ENCODE measurements at regions not wholly inside any gene's neighbourhood (a gene's known extent, or its start where the extent isn't known, plus 50 kb on each side); places are given as distances from the start of the nearest gene placed in this dataset.
"Not testable (repeated sequence)": the region's sequence is repeated elsewhere in the genome, so short reads cannot be mapped to it uniquely, and the experiment has no call there.

DNA sequence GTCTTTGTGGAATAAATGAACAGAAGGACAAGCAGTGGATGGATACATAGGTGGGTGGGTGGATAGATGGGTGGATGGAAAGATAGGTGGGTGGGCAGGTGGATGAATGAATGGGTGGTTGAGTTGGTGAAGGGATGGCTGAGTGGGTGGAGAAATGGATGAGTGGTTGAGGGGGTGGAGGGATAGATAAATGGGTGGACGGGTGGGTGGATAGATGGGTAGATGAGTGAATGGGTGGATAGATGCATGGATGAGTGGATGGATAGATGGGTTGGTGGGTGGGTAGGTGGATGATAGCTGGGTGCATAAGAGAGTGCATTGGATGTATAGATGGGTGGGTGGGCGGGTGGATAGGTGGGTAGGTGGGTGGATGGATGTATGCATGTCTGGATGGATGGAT lies 63.5 kb downstream of the UNC93B1 start:
- not testable (repeated sequence) for DNase-seq (ENCODE audit: low read depth, low spot score)

DNA sequence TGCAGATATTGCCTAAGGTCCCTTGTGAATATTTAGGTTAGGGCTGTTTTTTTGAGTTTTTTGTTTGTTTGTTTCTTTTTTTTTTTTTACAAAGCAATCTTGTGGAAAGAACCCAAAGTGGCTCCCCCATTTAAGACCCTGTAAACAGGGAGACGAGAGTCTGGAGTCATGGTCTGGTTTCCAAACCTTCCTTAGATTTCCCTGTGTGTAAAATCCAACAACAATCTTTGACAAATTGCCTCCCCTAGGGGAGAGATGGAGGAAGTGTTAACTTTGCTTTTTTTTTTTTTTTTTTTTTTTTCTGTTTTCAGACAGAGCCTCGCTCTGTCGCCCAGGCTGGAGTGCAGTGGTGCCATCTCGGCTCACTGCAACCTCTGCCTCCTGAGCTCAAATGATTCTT lies 64.9 kb downstream of the UNC93B1 start:
- DNase-seq (ENCODE audit: low read depth, low spot score), result not testable (repeated sequence)

DNA sequence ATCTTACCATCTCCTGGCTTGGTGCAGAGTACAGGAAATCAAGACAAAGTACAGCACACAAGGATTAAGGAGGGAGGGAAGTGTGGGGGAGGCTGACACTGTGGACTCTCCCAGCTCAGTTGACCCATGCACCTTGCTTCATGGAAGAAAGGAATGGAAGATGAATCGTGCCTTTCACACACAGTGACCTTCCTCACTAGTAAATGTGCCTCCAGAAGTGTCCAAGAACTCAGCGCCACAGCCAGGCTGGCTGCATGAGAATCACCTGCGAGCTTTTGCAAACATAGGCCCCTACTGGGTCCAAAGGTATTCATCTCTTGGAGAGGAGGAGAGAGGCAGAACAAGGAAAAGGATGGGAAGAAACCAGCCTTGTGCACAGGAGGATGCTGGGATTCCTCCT lies 65.5 kb downstream of the UNC93B1 start:
- not testable (repeated sequence) for DNase-seq (ENCODE audit: low read depth, low spot score)

DNA sequence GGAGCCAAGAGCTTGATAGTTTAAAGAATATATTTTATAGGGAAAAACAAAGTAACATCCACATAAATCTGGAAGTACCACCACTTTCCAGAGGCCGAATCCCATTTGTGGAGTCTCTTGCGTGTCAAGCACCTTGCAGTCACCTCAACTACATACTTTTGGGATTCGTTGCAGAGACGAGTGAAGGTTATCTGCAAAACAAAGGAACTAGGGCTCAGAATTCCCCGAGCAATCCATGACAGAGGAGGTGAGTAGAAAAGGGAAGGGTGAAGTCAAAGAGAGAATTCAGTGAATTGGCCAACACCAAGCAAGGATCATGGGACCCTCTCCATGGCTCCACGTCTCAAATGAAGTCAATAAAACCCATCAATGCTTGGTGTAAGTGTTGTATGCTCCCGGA lies 80.3 kb downstream of the UNC93B1 start:
- DNase-seq (ENCODE audit: low read depth, low spot score), result peak; percentile 17

DNA sequence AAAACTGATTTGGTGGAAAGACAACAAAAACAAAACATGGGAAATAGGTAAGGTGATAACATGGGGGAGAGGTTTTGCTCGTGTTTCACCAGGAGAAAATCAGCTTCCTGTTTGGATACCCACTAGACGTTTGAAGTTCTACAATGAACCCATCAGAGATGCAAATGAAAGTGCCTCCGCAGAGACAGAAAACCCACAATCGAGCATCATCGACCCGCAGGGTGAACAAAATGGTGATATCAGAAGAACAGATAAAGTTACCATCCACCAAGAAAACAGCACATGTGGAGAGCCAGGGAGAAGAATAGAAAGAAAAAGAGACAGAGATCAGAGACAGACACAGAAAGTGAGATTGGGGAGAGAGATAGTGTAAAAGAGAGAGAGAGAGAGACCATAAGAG lies 83.4 kb downstream of the UNC93B1 start:
- not testable (repeated sequence) for DNase-seq (ENCODE audit: low read depth, low spot score)

DNA sequence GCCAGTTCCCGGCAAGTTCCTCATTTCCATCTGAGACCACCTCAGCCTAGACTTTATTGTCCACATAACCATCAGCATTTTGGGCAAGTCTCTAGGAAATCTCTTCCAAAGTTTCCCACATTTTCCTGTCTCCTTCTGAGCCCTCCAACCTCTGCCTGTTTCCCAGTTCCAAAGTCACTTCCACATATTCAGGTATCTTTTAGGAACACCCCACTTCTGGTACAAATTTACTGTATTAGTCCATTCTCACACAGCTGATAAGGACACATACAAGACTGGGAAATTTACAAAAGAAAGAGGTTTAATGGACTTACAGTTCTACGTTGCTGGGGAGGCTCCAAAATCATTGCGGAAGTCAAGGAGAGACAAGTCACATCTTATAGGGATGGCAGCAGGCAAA lies 91.7 kb downstream of the UNC93B1 start:
- DNase-seq (ENCODE audit: low read depth, low spot score), result not testable (repeated sequence)

DNA sequence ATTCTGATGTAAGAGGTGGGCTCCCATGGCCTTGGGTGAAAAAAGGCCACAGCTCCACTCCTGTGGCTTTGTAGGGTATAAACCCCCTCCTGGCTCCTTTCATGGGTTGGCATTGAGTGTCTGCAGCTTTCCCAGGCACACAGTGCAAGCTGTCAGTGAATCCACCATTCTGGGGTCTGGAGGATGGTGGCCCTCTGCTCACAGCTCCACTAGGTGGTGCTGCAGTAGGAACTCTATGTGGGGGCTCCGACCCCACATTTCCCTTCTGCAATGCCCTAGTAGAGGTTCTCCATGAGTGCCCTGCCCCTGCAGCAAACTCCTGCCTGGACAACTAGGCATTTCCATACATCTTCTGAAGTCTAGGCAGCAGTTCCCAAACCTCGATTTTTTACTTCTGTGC lies 92.7 kb downstream of the UNC93B1 start:
- not testable (repeated sequence) for DNase-seq (ENCODE audit: low read depth, low spot score)

DNA sequence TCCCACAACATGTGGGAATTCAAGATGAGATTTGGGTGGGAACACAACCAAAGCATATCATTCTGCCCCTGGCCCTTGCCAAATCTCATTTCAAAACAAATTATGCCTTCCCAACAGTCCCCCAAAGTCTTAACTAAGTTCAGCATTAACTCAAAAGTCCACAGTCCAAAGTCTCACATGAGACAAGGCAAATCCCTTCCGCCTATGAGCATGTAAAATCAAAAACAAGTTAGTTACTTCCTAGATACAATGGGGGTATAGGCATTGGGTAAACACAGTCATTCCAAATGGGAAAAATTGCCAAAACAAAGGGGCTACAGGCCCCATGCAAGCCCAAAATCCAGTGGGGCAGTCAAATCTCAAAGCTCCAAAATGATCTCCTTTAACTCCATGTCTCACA lies 93.1 kb downstream of the UNC93B1 start:
- not testable (repeated sequence) for DNase-seq (ENCODE audit: low read depth, low spot score)

DNA sequence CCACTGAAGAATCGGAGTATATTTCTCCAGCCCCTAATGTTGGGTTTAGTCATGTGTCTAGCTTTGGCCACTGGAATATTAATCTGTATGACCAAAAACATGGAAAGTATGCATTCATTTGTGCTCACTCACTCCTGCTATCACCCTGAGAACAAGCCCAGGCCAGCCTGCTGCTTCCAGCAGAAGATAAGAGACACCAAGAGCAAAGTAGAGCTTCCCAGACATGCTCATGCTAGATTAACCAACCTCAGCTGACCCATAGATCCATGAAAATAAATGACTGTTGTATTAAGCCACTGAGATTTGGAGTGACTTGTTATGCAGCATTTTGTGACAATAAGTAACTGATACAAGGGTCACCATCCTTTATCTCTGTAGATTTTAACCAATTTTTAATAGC lies 96.9 kb downstream of the UNC93B1 start:
- DNase-seq (ENCODE audit: low read depth, low spot score), result not testable (repeated sequence)

DNA sequence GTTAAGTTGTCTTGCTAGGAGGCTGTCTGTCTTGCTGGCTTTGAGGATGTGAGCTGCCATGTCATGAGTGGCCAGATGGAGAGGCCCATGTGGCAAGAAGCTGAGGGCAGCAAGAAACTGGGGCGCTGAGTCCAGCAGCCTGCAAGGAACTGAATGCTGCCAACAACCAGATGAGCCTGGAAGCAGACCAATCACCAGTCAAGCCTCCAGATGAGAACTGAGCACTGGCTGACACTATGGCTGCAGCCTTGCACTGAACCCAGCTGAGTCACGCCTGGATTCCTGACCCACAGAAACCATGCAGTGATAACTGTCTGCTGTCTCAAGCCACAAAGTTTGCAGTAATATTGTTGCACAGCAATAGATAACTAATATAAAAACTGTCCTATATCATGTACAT lies 104.4 kb downstream of the UNC93B1 start:
- DNase-seq (ENCODE audit: low read depth, low spot score), result not testable (repeated sequence)

DNA sequence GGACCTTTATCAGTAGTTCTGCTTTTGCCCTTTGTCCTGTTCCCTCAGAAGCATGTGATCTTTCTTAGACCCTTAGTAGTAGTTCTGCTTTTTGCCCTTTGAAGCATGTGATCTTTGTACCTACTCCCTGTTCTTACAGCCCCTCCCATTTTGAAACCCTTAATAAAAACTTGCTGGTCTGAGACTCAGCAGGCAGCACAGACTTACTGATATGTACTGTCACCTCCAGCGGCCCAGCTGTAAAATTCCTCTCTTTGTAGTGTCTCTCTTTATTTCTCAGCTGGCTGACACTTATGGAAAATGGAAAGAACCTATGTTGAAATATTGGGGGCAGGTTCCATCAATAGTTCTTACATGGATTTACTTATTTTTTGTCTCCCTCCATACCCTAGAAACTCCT lies 110.4 kb downstream of the UNC93B1 start:
- DNase-seq (ENCODE audit: low read depth, low spot score), result not testable (repeated sequence)

DNA sequence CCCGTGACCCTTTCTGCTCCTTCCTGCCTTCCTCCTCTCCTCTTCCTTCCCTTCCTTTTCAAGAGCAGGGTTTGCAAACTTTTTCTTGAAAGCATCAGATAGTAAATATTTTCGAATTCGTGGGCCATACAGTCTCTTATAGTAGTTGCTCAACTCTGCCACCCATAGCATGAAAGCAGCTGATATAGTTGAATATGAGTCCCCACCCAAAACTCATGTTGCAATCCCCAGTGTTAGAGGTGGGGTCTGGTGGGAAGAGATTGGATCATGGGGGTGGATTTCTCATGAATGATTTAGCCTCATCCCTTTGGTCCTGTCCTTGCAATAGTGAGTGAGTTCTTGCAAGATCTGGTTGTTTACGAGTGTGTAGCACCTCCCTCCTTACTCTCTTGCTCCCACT lies 114.3 kb downstream of the UNC93B1 start:
- not testable (repeated sequence) for DNase-seq (ENCODE audit: low read depth, low spot score)

DNA sequence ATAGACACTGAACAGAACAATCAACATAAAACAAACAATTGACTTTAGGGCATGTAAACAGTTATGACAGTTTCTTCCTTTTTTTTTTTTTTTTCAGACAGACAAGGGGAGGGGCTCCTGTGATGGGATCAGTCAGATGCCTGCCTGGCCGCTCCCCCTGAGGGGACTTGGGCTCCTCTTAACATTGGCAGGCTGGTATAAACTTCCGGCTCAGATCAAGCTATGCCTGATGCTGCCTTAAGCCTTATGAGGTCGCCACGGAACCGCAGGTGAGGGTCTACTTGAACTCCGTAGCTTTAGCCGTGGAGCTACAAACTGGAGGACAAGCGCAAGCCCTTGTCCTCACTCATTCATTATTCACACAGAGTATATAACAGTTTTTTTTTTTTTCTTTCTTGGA lies 115.8 kb downstream of the UNC93B1 start:
- DNase-seq (ENCODE audit: low read depth, low spot score), result not testable (repeated sequence)

DNA sequence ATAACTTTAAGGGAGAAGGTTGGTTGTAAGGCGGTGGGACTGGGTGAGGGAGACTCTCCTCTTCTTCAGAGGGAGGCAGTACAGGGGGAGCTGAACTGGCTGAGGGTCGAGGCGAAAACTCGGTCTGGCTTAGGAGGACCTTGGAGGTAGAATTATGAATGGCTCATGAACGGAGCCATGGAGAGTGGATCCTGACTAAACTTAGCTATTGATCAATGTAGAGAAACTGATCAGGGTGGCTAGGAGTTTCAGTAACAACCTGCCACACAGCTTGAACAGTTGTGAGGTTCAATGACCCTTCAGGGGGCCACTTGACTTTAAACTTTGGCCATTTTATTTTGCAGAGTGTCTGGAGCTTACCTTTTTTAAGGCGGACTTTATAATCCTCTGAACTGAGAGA lies 117.2 kb downstream of the UNC93B1 start:
- not testable (repeated sequence) for DNase-seq (ENCODE audit: low read depth, low spot score)

DNA sequence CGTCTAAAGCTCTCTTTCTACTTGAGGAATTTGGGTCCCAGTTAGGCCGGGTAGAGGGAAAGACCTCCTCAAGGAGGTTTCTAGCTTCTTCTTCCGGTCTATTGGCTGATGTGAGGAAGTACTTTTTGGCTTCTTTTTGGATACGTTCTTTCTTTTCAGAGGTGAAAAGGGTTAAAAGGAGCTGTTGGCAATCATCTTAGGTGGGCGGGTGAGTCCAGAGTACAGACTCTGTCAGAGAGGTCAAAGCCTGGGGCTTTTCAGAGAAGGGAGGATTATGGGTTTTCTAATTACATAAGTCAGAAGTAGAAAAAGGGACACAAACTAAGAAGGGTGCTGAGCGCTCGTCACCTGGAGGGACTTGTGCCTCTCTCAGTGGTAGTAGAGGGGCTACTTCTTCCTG lies 117.7 kb downstream of the UNC93B1 start:
- DNase-seq (ENCODE audit: low read depth, low spot score), result not testable (repeated sequence)

DNA sequence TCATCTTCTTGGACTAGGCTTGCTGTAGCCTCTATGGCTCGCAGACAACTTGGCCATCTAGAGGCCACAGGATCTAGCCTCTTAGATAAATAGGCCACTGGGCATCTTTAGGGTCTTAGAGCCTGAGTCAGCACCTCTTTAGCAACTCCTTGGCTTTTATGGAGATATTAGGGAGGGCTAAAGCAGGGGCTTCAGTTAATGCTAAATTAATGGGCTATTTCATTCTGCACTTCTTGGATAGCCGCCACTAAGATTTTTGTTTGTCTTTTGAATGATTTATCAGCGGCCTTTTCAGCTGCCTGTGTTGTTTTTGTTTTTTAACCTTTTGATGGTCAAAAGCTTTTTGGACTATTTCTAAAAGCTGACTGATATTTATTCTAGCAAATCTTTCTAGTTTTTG lies 118.3 kb downstream of the UNC93B1 start:
- not testable (repeated sequence) for DNase-seq (ENCODE audit: low read depth, low spot score)

DNA sequence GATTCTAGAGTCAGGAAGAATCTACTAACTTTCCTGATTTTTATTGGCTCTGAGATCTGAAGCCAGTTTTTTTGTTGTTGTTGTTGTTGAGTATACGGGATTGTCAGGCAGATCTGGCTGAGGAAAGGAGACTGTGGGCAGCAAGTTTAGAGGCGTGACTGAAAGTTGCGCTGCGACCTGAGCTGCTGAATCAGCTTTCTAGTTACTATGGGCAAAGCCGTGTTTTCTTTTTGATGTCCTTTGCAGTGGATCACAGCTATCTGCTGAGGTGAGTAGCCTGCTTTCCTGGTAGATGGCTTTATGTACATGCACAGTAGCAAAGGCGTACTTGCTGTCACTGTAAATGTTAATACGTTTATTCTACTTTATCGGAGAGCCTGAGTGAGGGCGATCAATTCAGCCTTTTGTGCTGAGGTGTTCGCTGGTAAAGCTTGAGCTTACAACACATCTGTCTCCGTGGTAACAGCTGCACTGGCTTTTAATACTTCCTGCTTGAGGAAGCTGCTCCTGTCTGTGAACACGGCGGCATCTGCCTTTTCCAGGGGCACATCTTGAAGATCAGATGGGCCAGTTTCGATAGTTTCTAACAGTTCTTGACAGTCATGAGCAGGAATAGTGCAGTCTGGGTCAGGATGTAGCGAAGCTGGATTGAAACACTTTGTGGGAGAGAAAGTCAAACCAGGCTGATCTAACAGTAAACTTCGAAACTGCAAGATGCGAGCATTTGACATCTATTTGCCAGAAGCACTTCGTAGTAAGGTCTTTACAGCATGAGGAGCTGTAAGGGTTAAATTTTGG lies 118.9 kb downstream of the UNC93B1 start:
- not testable (repeated sequence) for DNase-seq (ENCODE audit: low read depth, low spot score)

DNA sequence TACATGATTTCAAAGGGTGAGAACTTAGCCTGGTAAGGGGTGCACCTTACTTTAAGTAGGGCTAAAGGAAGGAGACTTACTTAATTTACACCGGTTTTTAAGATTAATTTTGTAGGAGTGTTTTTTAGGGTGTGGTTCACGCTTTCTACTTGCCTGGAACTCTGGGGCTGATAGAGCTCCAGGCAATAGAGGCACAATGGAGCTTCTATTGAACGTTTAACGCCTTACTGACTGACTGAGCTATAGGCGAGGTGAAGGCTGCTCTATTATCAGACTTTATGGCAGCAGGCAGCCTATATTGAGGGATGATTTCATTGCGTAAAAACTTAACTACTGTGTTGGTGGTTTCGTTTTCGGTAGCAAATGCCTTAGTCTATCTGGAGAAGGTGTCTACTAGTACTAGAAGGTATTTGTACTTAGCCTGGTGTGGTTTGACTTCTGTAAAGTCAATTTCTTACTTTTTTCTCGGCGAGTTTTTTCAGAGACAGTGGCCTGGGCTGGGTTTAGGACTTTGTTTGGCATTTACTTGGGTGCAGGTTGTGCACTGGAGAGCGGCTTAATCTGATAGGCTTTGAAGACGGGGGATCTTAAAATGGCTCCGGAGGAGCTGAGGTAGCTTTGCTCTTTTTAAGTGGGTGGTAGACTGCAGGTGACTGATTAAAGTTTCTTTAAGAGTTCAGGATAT lies 119.7 kb downstream of the UNC93B1 start:
- not testable (repeated sequence) for DNase-seq (ENCODE audit: low read depth, low spot score)

DNA sequence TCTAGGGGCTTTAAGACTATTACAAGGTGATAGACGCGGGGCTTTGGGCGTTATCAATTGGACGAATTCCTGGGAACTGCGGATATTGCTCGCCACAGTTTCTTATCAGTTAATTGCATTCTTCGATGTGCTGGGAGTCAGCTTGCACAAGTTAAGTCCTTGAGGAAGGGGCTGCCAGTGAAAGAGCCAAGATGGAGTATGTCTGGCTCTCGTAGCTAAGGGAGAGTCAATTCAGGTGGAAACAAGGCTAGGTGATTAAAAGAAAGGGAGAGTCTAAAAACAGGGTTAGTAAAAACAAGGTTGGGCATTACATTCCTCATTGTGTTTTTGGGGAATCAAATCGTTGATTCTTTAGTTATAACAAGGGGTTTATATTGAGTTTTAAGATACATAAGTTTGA lies 121.6 kb downstream of the UNC93B1 start:
- not testable (repeated sequence) for DNase-seq (ENCODE audit: low read depth, low spot score)

DNA sequence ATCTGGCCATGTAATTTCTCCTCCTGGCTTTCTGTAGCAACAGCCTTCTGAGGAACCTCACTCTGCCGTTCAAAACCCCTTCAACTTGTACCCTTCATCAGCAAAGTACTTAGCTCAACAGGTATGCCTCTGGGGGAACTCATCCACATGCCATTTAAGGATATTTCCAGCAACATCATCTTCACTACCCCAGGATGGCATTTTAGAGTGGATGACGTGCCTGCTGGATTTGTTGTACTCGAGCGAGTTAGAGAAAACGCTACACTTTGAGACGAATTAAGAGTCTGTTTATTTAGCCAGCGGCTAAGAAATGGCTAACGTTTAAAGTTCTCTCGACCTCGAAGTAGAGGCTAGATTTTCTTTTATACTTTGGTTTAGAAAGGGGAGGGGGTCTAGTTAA lies 122.1 kb downstream of the UNC93B1 start:
- not testable (repeated sequence) for DNase-seq (ENCODE audit: low read depth, low spot score)

DNA sequence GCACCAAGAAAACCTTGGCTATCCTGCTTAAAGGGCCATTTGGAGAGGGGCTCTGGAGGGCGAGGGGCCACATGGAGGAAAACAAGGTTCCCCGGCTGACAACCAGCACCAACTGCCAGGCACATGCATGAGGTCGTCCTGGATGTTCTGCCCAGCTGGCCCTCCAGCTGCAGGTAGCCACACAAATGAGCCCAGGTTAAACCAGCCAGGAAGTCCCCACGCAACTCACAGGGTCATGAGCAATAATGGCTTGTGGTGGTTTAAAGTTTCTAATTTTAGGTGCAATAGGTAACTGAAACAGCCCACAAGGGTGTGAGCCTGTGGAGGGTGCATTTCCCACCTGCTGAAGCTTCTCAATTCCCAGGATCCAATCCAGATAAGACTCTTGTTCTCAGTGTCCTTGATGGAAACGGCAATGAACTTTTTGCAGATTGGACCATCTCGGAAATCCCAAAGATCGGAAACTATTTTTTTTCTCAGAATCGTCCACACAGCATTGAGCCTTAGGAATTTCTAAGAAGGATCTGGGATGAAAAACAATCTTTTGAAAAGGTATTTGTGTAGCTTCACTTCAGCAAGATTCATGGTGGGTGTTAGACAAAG lies 123.2 kb downstream of the UNC93B1 start:
- DNase-seq (ENCODE audit: low read depth, low spot score), result not testable (repeated sequence)

DNA sequence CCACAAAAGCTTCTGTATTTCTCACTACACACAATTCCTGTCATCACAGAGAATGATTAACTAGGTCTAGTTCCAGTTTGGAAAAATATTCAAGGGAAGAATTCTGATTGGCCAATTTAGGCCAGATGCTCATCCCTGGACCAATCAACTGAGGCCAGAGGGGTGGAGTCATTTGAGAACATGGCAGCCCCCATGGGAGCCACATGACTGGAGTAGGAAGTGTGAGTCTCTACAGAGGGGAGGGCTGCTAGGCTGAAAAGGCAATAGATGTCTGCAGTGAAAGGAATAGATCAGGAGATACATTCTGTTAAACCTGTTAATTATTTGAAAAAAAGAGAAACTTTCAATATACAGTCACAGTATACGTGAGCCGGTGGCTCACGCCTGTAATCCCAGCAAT lies 125.2 kb downstream of the UNC93B1 start:
- not testable (repeated sequence) for DNase-seq (ENCODE audit: low read depth, low spot score)

DNA sequence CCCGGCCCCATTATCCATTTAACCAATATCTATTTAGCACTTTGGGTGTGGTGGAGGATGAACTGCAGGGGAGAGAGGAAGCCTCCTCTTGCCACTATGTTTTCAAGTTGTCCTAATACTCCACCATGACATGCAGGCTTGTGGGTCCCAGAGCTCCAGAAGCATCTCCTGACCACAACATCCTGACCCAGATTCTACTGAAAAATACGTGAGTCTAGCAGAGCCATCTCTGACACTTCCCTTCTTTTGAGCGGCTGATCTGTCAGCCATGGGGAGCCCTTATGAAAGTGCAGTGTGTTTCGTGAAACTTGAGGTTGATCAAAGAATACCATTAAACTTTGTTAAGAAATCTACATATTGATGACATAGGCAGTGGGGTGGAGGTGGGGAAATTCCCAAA lies 126.6 kb downstream of the UNC93B1 start:
- DNase-seq (ENCODE audit: low read depth, low spot score), result not testable (repeated sequence)
